ENCODE measurements at regions not wholly inside any gene's neighbourhood (a gene's known extent, or its start where the extent isn't known, plus 50 kb on each side); places are given as distances from the start of the nearest gene placed in this dataset.

GRCh38 chr3:104461431-104461830 is 905.3 kb upstream of the ALCAM start:
- H3K27me3 ChIP-seq (ENCODE audit: control insufficient read depth in 2 of 2, insufficient read depth in 2 of 2, low read length in 2 of 2): no peaks in the 10 kb centered on the region
- no peak overlapping the region for H3K4me3 ChIP-seq (ENCODE audit: low read length in 2 of 2)
- H3K9ac ChIP-seq (ENCODE audit: low read depth in 1 of 2, low read length in 2 of 2): no peak overlapping the region
- H3K36me3 ChIP-seq (ENCODE audit: control insufficient read depth in 2 of 2, insufficient read depth in 2 of 2, low read length in 2 of 2): no peaks in the 10 kb centered on the region
- no peak overlapping the region for H3K27ac ChIP-seq (ENCODE audit: low read depth in 2 of 2, low read length in 2 of 2)
- no peaks in the 10 kb centered on the region for H3K9me3 ChIP-seq (ENCODE audit: control insufficient read depth in 2 of 2, low read length in 2 of 2)
- no peaks in the 10 kb centered on the region for H3K4me1 ChIP-seq (ENCODE audit: control insufficient read depth in 2 of 2, insufficient read depth in 2 of 2, low read length in 2 of 2)

DNA sequence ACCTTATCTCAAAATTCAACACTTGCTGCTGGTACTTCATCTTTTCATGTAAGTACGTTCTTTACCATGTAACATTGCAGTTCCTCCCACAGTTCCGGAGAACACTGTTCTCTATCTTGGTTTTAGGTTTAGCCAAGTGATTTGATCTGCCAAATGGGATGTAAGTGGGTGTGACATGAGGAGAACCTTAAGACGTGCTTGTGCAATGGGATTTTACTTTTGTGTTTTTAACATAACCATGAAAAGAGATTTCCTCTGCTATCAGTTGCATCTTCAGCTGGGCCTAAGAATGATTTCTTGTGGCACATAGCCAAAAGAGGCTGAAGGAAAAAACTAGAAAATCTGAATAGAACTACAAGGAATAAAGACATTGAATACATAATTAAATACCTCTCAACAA is 894.5 kb upstream of the ALCAM start:
- no peaks in the 10 kb centered on the region for H3K36me3 ChIP-seq (ENCODE audit: control insufficient read depth in 2 of 2, insufficient read depth in 2 of 2, low read length in 2 of 2)
- no peaks in the 10 kb centered on the region for H3K27me3 ChIP-seq (ENCODE audit: control insufficient read depth in 2 of 2, insufficient read depth in 2 of 2, low read length in 2 of 2)
- H3K4me3 ChIP-seq (ENCODE audit: low read length in 2 of 2): no peak overlapping the region
- no peaks in the 10 kb centered on the region for H3K4me1 ChIP-seq (ENCODE audit: control insufficient read depth in 2 of 2, insufficient read depth in 2 of 2, low read length in 2 of 2)
- H3K27ac ChIP-seq (ENCODE audit: low read depth in 2 of 2, low read length in 2 of 2): no peak overlapping the region
- H3K9ac ChIP-seq (ENCODE audit: low read depth in 1 of 2, low read length in 2 of 2): no peak overlapping the region
- H3K9me3 ChIP-seq (ENCODE audit: control insufficient read depth in 2 of 2, low read length in 2 of 2): peaks cover 5 to 6% of the 10 kb centered on the region in 2 donors

DNA sequence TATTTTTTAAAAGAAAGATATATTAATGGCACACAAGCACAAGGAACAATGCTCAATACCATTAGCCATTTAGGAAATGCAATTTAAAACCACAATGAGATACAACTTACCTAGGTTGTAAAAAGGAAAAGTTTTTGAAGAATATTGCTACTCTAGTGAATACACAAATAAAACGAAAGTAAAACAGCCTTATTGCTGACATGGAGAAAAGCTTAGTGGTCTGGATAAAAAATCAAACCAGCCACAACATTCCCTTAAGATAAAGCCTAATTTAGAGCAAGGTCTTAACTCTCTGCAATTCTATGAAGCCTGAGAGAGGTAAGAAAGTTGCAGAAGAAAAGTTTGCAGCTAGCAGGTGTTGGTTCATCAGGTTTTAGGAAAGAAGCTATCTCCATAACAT is 892.7 kb upstream of the ALCAM start:
- no peaks in the 10 kb centered on the region for H3K36me3 ChIP-seq (ENCODE audit: control insufficient read depth in 2 of 2, insufficient read depth in 2 of 2, low read length in 2 of 2)
- no peak overlapping the region for H3K9ac ChIP-seq (ENCODE audit: low read depth in 1 of 2, low read length in 2 of 2)
- no peaks in the 10 kb centered on the region for H3K27me3 ChIP-seq (ENCODE audit: control insufficient read depth in 2 of 2, insufficient read depth in 2 of 2, low read length in 2 of 2)
- H3K27ac ChIP-seq (ENCODE audit: low read depth in 2 of 2, low read length in 2 of 2): no peak overlapping the region
- H3K9me3 ChIP-seq (ENCODE audit: control insufficient read depth in 2 of 2, low read length in 2 of 2): peaks cover 5 to 6% of the 10 kb centered on the region in 2 donors
- H3K4me1 ChIP-seq (ENCODE audit: control insufficient read depth in 2 of 2, insufficient read depth in 2 of 2, low read length in 2 of 2): no peaks in the 10 kb centered on the region
- H3K4me3 ChIP-seq (ENCODE audit: low read length in 2 of 2): no peak overlapping the region

DNA sequence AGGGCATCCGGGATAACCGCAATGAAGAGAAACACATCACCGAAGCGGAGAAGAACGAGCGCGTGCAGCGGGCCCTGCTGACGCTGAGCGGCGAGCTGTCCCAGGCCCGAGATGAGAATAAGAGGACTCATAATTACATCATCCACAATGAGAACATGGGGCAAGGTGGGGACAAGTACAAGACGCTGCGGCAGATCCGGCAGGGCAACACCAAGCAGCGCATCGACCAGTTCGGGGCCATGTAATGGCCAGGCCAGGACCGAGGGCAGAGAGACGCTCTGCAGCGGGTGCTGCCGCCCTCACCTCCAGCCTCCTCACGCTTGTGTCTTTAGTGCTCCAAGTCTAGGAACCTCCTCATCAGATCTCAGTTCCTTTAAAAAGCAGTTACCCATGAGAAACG is 863.7 kb upstream of the ALCAM start:
- Histone ChIP-seq H3K4me3 (ENCODE audit: low read length in 2 of 2) (no peak overlapping the region), H3K4me1 (ENCODE audit: control insufficient read depth in 2 of 2, insufficient read depth in 2 of 2, low read length in 2 of 2) (no peaks in the 10 kb centered on the region), H3K9me3 (ENCODE audit: control insufficient read depth in 2 of 2, low read length in 2 of 2) (peaks cover 0 to 2% of the 10 kb centered on the region in 2 donors)

DNA sequence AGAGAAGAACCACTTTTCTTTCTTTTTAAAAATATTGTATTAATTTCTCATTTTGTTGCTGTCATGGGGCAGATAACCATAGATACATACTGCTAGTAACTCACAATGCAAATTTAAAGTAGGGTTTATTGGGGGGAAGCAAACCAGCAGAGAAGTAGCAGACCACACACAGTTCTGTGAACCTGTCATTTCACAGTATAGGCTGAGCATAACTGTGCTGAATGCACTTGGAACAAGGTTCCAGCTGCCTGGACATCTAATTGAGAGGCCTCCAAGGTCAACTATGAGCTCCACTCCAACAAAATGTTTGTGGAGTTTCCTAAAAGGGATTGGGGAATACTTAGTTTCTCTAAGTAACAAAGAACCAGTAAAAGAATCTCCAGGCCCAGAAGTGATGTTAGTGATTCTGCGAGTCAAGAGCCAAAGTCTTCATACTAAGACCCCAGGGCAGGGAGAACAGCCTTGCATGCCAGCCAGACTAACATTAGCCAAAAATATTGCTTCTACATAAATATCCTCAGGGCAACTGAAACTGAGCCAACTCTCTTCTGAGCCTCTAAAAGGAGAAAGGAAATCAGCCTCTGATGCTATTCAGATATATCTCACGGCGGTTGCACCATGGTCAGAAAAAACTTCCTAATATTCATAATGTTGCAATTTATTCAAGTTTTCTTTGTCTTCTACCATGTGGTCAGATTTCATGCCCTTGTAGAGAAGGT is 856.4 kb upstream of the ALCAM start:
- peaks cover 0 to 1% of the 10 kb centered on the region in 2 donors for H3K9me3 ChIP-seq (ENCODE audit: control insufficient read depth in 2 of 2, low read length in 2 of 2)
- H3K4me3 ChIP-seq (ENCODE audit: low read length in 2 of 2): no peak overlapping the region
- no peaks in the 10 kb centered on the region for H3K36me3 ChIP-seq (ENCODE audit: control insufficient read depth in 2 of 2, insufficient read depth in 2 of 2, low read length in 2 of 2)
- no peak overlapping the region for H3K9ac ChIP-seq (ENCODE audit: low read depth in 1 of 2, low read length in 2 of 2)
- no peaks in the 10 kb centered on the region for H3K27me3 ChIP-seq (ENCODE audit: control insufficient read depth in 2 of 2, insufficient read depth in 2 of 2, low read length in 2 of 2)
- H3K27ac ChIP-seq (ENCODE audit: low read depth in 2 of 2, low read length in 2 of 2): no peak overlapping the region
- no peaks in the 10 kb centered on the region for H3K4me1 ChIP-seq (ENCODE audit: control insufficient read depth in 2 of 2, insufficient read depth in 2 of 2, low read length in 2 of 2)

More for the DNA sequence above, 863.7 kb upstream of the ALCAM start:
- no peaks in the 10 kb centered on the region for H3K36me3 ChIP-seq (ENCODE audit: control insufficient read depth in 2 of 2, insufficient read depth in 2 of 2, low read length in 2 of 2)
- no peak overlapping the region for H3K9ac ChIP-seq (ENCODE audit: low read depth in 1 of 2, low read length in 2 of 2)
- no peaks in the 10 kb centered on the region for H3K27me3 ChIP-seq (ENCODE audit: control insufficient read depth in 2 of 2, insufficient read depth in 2 of 2, low read length in 2 of 2)
- H3K27ac ChIP-seq (ENCODE audit: low read depth in 2 of 2, low read length in 2 of 2): no peak overlapping the region

DNA sequence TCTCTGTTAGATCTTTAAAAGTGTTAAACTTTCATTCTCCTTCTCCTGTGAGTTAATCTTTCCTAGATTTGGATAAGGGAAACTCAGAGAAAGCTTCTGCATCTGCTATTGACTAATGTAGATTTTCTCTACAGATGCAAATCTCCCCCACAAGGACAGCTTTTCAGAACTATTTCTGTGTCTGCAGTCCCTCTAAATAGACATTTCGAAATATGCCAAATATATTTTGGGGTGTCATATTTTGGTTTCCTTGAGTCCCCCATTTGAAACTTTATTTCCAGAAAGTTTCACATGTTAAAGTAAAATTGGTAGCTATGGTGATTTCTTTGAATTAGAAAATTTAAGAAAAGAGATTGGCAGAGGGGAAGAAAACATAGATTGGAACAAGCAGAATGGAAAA is 852.3 kb upstream of the ALCAM start:
- Histone ChIP-seq H3K4me3 (ENCODE audit: low read length in 2 of 2) (no peak overlapping the region), H3K27me3 (ENCODE audit: control insufficient read depth in 2 of 2, insufficient read depth in 2 of 2, low read length in 2 of 2) (no peaks in the 10 kb centered on the region), H3K9me3 (ENCODE audit: control insufficient read depth in 2 of 2, low read length in 2 of 2) (peaks cover 0 to 1% of the 10 kb centered on the region in 2 donors), H3K27ac (ENCODE audit: low read depth in 2 of 2, low read length in 2 of 2) (no peak overlapping the region), H3K9ac (ENCODE audit: low read depth in 1 of 2, low read length in 2 of 2) (no peak overlapping the region), H3K36me3 (ENCODE audit: control insufficient read depth in 2 of 2, insufficient read depth in 2 of 2, low read length in 2 of 2) (no peaks in the 10 kb centered on the region), H3K4me1 (ENCODE audit: control insufficient read depth in 2 of 2, insufficient read depth in 2 of 2, low read length in 2 of 2) (no peaks in the 10 kb centered on the region)

DNA sequence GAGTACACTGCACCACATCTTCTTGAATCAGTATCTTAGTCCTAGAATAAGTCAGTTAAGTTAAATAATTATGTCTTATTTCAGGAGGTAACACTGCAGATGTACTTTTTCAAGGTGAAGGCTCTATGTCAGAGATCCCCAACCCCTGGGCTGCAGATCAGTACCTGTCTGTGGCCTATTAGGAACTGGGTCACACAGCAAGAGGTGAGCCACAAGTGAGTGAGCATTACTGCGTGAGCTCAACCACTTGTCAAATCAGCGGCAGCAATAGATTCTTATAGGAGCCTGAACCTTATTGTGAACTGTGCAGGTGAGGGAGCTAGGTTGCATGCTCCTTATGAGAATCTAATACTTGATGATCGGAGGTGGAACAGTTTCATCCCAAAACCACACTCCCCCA is 851.9 kb upstream of the ALCAM start:
- Histone ChIP-seq H3K9ac (ENCODE audit: low read depth in 1 of 2, low read length in 2 of 2) (no peak overlapping the region), H3K36me3 (ENCODE audit: control insufficient read depth in 2 of 2, insufficient read depth in 2 of 2, low read length in 2 of 2) (no peaks in the 10 kb centered on the region), H3K9me3 (ENCODE audit: control insufficient read depth in 2 of 2, low read length in 2 of 2) (peaks cover 0 to 1% of the 10 kb centered on the region in 2 donors), H3K27me3 (ENCODE audit: control insufficient read depth in 2 of 2, insufficient read depth in 2 of 2, low read length in 2 of 2) (no peaks in the 10 kb centered on the region), H3K4me3 (ENCODE audit: low read length in 2 of 2) (no peak overlapping the region), H3K27ac (ENCODE audit: low read depth in 2 of 2, low read length in 2 of 2) (no peak overlapping the region), H3K4me1 (ENCODE audit: control insufficient read depth in 2 of 2, insufficient read depth in 2 of 2, low read length in 2 of 2) (no peaks in the 10 kb centered on the region)

- Histone ChIP-seq H3K4me3 (ENCODE audit: low read length in 2 of 2) (no peak overlapping the region), H3K4me1 (ENCODE audit: control insufficient read depth in 2 of 2, insufficient read depth in 2 of 2, low read length in 2 of 2) (no peaks in the 10 kb centered on the region), H3K27me3 (ENCODE audit: control insufficient read depth in 2 of 2, insufficient read depth in 2 of 2, low read length in 2 of 2) (no peaks in the 10 kb centered on the region), H3K9me3 (ENCODE audit: control insufficient read depth in 2 of 2, low read length in 2 of 2) (no peaks in the 10 kb centered on the region), H3K36me3 (ENCODE audit: control insufficient read depth in 2 of 2, insufficient read depth in 2 of 2, low read length in 2 of 2) (no peaks in the 10 kb centered on the region), H3K27ac (ENCODE audit: low read depth in 2 of 2, low read length in 2 of 2) (no peak overlapping the region), H3K9ac (ENCODE audit: low read depth in 1 of 2, low read length in 2 of 2) (no peak overlapping the region)
Measured at GRCh38 chr3:104519068-104519467, 847.6 kb upstream of the ALCAM start.

- Histone ChIP-seq H3K36me3 (ENCODE audit: control insufficient read depth in 2 of 2, insufficient read depth in 2 of 2, low read length in 2 of 2) (no peaks in the 10 kb centered on the region), H3K27me3 (ENCODE audit: control insufficient read depth in 2 of 2, insufficient read depth in 2 of 2, low read length in 2 of 2) (no peaks in the 10 kb centered on the region), H3K27ac (ENCODE audit: low read depth in 2 of 2, low read length in 2 of 2) (no peak overlapping the region), H3K9me3 (ENCODE audit: control insufficient read depth in 2 of 2, low read length in 2 of 2) (no peaks in the 10 kb centered on the region), H3K4me1 (ENCODE audit: control insufficient read depth in 2 of 2, insufficient read depth in 2 of 2, low read length in 2 of 2) (no peaks in the 10 kb centered on the region), H3K9ac (ENCODE audit: low read depth in 1 of 2, low read length in 2 of 2) (no peak overlapping the region), H3K4me3 (ENCODE audit: low read length in 2 of 2) (no peak overlapping the region)
Measured at GRCh38 chr3:104519468-104520227, 847.1 kb upstream of the ALCAM start.

DNA sequence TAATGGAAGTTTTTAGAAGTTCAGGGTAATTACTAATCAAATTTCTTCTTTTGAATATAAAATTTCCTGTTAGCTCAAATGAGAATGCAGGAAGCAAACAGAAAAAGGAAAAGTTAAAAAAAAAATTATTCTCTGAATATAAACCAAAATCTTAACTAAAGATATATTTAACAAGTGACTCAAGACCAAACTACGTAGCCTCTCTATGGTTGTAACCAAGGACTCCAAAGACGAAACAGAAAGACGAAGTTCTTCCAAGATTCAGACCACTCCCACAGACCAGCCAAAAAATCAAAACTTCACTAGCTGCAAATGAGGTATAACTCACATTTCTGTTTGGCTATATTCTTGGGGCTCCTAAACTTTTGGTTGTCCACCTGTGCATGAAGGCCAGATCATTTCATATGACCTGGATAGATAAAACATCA is 846.5 kb upstream of the ALCAM start:
- no peaks in the 10 kb centered on the region for H3K27me3 ChIP-seq (ENCODE audit: control insufficient read depth in 2 of 2, insufficient read depth in 2 of 2, low read length in 2 of 2)
- H3K9ac ChIP-seq (ENCODE audit: low read depth in 1 of 2, low read length in 2 of 2): no peak overlapping the region
- H3K27ac ChIP-seq (ENCODE audit: low read depth in 2 of 2, low read length in 2 of 2): no peak overlapping the region
- no peak overlapping the region for H3K4me3 ChIP-seq (ENCODE audit: low read length in 2 of 2)
- H3K9me3 ChIP-seq (ENCODE audit: control insufficient read depth in 2 of 2, low read length in 2 of 2): no peaks in the 10 kb centered on the region
- no peaks in the 10 kb centered on the region for H3K36me3 ChIP-seq (ENCODE audit: control insufficient read depth in 2 of 2, insufficient read depth in 2 of 2, low read length in 2 of 2)
- H3K4me1 ChIP-seq (ENCODE audit: control insufficient read depth in 2 of 2, insufficient read depth in 2 of 2, low read length in 2 of 2): no peaks in the 10 kb centered on the region
